HG03103 (cell line): ENCODE measurements at regions not wholly inside any gene's neighbourhood (a gene's known extent, or its start where the extent isn't known, plus 50 kb on each side); places are given as distances from the start of the nearest gene placed in this dataset.

Experiments used
- ATAC-seq: cut with Tn5 transposase; IDR thresholded peaks from one replicate; pipeline ENCODE4 v1.9.1; 2021; ENCODE audit warnings: low read depth; ENCODE audit not compliant: unreplicated experiment

DNA sequence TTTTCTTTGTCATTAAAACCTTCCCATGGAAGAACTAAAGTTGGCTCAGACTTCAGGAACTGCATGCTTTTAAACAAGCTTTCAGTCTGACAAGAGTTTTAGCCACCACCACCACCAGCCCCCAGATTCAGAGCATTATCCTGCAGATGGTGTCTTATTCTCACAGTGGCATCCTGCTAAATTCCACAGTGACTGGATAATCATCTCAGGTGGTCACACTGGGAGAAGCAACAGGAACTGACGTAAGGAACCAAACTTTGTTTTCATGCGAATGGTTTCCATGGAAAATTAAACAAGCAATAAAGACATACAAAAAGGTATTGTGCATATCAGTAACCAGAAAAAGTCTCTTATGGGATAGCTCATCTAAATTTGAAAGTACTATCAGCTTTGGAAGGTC lies 370.7 kb downstream of the FBXW7 start:
- no peak for ATAC-seq

- no peak for ATAC-seq
These were observed 371.3 kb downstream of the FBXW7 start for GRCh38 chr4:152164561-152164960.

DNA sequence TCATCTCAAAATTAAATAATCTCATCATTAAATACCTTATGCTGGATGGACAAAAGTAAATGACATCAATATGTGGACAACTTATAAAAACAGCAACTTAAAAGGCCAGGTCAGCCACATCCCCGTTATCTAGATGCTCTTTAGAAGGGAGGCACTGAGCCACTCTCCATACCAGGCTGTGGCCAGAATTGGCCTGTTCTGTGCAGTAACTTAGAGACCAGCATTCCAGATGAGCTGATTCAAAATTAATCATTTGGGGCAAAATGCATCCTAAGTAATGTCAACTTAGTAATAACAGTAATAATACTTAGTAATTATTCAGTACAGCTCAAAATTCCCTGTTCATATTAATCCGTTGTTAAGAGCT lies 373.6 kb downstream of the FBXW7 start:
- ATAC-seq: no peak

GRCh38 chr4:152161676-152162330 lies 374.1 kb downstream of the FBXW7 start:
- no peak for ATAC-seq

DNA sequence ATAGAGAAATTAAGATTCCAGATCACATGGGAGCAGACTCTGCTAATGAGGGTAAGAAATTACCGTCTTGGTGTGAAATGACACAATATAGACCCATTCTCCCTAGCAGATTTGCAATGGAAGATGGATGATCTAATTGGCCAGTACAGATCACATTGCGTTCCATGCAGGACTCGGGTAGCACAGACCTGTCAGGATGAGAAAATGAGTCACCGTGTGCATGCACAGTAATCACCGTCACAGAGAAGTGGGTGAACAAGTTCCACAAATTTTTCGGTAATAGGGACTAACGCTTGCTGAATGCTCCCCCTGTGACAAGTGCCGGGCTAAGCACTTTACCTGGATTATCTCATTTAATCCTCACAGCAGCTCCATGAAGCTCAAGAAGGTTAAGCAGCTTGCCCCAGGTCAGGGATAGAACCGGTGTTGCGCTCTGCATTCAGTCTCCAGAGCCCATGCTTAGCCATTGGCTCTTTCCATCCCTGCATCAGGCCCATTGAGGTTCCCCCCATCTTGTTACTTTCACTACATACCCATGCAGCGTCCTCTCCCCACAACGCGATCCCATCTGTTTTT lies 375.6 kb downstream of the FBXW7 start:
- no peak for ATAC-seq

DNA sequence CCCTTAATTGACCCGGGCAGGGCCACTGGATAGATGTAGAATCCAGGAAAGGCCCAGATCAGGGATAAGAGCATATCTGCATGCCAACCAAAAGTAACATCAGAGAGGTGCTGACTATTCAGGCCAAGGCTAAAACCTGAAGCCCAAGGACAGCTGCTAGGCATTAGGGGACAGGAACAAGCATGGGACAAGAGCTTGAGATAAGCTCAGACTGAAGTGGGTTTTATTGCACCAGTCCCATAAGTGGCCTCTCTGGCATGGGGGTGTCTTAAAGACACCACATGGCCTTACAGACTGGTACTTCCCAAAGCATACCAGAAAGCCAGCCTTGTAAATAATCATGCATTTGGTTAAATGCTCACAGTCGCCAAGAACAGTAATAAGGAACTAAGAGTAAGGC lies 376.1 kb downstream of the FBXW7 start:
- no peak for ATAC-seq

GRCh38 chr4:152158225-152158624 lies 377.7 kb downstream of the FBXW7 start:
- ATAC-seq: no peak

DNA sequence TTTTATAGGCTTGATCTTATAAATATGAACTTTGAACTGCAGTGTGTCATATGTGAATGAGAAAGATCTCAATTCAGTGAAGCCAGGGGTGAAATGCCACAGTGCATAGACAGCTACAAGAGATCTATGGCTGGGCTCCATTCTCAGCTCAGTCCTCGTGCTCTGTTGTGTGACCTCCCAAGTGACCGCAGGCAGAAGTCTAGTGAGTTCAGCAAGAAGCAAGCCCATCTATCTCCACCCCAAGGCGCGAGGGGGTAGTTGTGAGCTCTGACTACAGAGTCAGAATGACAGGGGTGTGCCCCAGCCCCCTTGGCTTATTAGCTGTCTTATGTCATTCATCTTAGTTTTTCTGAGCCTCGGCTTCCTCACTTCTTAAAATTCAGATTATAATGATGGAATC lies 378.3 kb downstream of the FBXW7 start:
- no peak for ATAC-seq

DNA sequence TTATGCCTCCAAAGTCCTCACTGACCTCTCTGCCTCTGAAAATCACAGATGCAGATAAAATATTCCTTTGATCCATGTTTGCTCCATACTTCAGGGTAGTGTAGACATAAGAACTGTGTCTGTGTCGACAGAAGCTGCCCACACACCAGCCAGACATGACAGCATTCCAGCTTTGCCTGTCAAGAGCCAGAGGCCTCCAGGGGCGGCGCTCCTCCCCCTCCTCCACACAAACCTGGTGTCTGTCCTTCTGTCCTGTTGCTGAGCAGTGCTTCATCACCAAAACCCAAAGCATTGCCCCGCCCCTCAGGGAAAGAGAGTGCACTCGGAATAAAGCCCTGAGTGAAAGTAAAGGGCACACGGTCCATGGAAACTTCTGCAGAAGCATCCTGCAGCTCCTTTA lies 379.4 kb downstream of the FBXW7 start:
- ATAC-seq: no peak

GRCh38 chr4:152155070-152155469 lies 380.8 kb downstream of the FBXW7 start:
- ATAC-seq: no peak

- no peak for ATAC-seq
These were observed 381.5 kb downstream of the FBXW7 start for GRCh38 chr4:152154433-152154832.

- no peak for ATAC-seq
These were observed 382.2 kb downstream of the FBXW7 start for GRCh38 chr4:152153476-152154270.

DNA sequence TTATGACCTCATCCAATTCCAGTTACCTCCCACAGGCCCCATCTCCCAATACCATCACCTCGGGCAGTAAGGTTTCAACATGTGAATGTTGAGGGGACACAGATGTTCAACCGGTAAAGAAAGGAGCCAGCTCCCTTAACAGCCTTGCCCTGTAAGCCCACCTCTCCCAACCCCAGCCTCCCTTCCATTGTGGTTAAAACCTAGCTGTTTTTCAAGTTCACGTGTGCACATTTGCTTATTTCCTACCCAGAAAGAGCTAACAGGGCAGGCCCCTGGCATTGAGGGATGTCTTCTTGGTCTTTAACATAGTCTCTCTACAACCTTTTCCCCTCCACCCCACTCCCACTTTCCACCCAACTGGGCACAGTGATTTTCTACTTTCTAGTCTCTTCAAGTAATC lies 385.7 kb downstream of the FBXW7 start:
- ATAC-seq: no peak

DNA sequence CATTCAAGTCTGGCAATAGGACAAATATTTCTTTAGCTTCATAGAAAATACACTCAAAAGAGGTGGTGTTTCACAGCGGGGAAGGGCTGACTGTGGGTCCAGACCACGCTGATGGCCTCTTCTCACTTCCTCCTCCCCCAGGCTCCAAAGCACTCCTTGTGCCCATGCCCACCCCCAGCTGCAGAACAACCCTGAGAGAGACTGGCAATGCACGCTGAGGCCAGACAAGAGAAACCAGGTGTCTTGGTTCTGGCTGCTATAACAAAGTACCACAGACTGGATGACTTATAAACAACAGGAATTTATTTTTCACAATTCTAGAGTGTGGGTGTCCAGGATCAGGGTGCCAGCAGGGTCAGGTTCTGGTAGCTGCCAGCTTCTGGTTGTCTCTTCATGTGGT lies 386.1 kb downstream of the FBXW7 start:
- no peak for ATAC-seq

DNA sequence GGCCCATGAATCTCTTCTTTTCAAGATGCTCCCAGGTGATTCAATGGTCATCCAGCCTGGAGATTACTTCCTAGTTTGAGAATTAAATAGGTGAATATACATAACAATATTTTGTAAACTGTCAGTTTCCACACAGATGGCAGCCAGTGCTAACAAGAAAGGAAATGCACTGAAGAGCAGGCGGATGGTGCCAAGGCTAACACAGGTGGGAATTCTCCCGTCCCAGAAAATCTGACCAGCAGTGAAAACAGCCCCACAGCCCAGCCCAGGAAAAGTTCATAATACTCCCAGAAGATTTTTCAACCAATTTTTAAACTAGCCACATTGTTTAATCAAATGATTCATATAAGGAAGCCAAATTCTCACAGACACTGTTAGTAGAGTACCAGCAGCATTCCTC lies 387.2 kb upstream of the GATB start:
- ATAC-seq: no peak

DNA sequence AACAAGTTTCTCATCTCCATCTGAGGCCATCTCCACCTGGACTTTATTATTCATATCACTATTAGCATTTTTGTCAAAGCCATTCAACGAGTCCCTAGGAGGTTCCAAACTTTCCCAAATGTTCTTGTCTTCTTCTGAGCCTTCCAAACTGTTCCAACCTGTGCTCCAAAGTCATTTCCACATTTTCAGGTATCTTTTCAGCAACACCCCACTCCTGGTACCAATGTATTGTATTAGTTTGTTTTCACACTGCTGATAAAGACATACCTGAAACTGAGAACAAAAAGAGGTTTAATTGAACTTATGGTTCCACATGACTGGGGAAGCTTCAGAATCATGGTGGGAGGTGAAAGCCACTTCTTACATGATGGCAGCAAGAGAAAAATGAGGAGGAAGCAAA lies 385.4 kb upstream of the GATB start:
- no peak for ATAC-seq

GRCh38 chr4:152143806-152144205 lies 383.0 kb upstream of the GATB start:
- no peak for ATAC-seq

- no peak for ATAC-seq
These were observed 377.6 kb upstream of the GATB start for GRCh38 chr4:152138451-152138850.

- ATAC-seq: no peak
These were observed 372.0 kb upstream of the GATB start for GRCh38 chr4:152132776-152133175.

- no peak for ATAC-seq
These were observed 367.5 kb upstream of the GATB start for GRCh38 chr4:152128356-152128755.

GRCh38 chr4:152126238-152126637 lies 365.4 kb upstream of the GATB start:
- no peak for ATAC-seq
